Fibroblast of lung (primary cell): ENCODE measurements at regions not wholly inside any gene's neighbourhood (a gene's known extent, or its start where the extent isn't known, plus 50 kb on each side); places are given as distances from the start of the nearest gene placed in this dataset.
"Not testable (repeated sequence)": the region's sequence is repeated elsewhere in the genome, so short reads cannot be mapped to it uniquely, and the experiment has no call there.

ENCODE experiments used
- DNase-seq, 2 donors: peaks; one replicate each; pipeline versions ENCODE4 v3.0.0 to v3.0.0-alpha.2; 2010; ENCODE audit warnings: low read depth in 2 of 2
- H2AFZ ChIP-seq: 2 replicates; pipeline ENCODE4 v1.5.1; 2012; ENCODE audit warnings: low read length, control low read depth, inconsistent platforms
- H3K27ac ChIP-seq: 2 replicates; pipeline ENCODE4 v1.5.1; 2011; ENCODE audit warnings: low read length, control low read depth; ENCODE audit not compliant: insufficient read depth
- H3K27me3 ChIP-seq: 2 replicates; pipeline ENCODE4 v1.5.1; 2011; ENCODE audit warnings: mild to moderate bottlenecking, low read length; ENCODE audit not compliant: control insufficient read depth, insufficient read depth
- H3K36me3 ChIP-seq: 2 replicates; pipeline ENCODE4 v1.5.1; 2011; ENCODE audit warnings: low read length; ENCODE audit not compliant: control insufficient read depth, insufficient read depth
- H3K4me1 ChIP-seq: 2 replicates; pipeline ENCODE4 v1.5.1; 2011; ENCODE audit warnings: low read length; ENCODE audit not compliant: control insufficient read depth, insufficient read depth; ENCODE audit errors: extremely low read depth
- H3K4me2 ChIP-seq: 2 replicates; pipeline ENCODE4 v1.5.1; 2011; ENCODE audit warnings: low read length, control low read depth; ENCODE audit not compliant: insufficient read depth; ENCODE audit errors: extremely low read depth
- H3K4me3 ChIP-seq, 4 experiments: fragments of 200-600 bp in 1 of 4; sonication (generic) in 1 of 4; replicated peaks in 1 of 4; 2 replicates each; pipeline ENCODE4 v1.5.1; 2011 to 2016; ENCODE audit warnings: low read length in 4 of 4, low read depth in 3 of 4, mild to moderate bottlenecking in 3 of 4, control low read depth in 2 of 4, inconsistent platforms in 1 of 4, mixed read lengths in 1 of 4; ENCODE audit not compliant: insufficient read depth in 1 of 4; ENCODE audit errors: control extremely low read depth in 1 of 4
- H3K79me2 ChIP-seq: 2 replicates; pipeline ENCODE4 v1.5.1; 2012; ENCODE audit warnings: mild to moderate bottlenecking, low read length, inconsistent platforms; ENCODE audit not compliant: control insufficient read depth, insufficient read depth
- H3K9ac ChIP-seq: 2 replicates; pipeline ENCODE4 v1.5.1; 2011; ENCODE audit warnings: mild to moderate bottlenecking, low read length, control low read depth; ENCODE audit not compliant: insufficient read depth
- H3K9me3 ChIP-seq: 2 replicates; pipeline ENCODE4 v1.5.1; 2012; ENCODE audit warnings: low read depth, low read length; ENCODE audit not compliant: control insufficient read depth, insufficient read depth
- H4K20me1 ChIP-seq: 2 replicates; pipeline ENCODE4 v1.5.1; 2011; ENCODE audit warnings: low read length; ENCODE audit not compliant: control insufficient read depth, insufficient read depth; ENCODE audit errors: extremely low read depth
- CTCF ChIP-seq, 2 donors: IDR thresholded peaks in 1 of 2; conservative IDR thresholded peaks in 1 of 2; 1 replicate in 1 of 2; 2 replicates in 1 of 2; pipeline ENCODE4 v1.5.1; 2011 to 2012; ENCODE audit warnings: low read length in 2 of 2, control low read depth in 1 of 2, inconsistent platforms in 1 of 2, low read depth in 1 of 2, mild to moderate bottlenecking in 1 of 2
- EZH2 ChIP-seq: IDR thresholded peaks from 2 replicates; pipeline ENCODE4 v1.5.1; 2012; ENCODE audit warnings: low read length, control low read depth, mild to moderate bottlenecking; ENCODE audit errors: missing control alignments

- no peaks in the 10 kb centered on the region for H3K79me2 ChIP-seq
- H4K20me1 ChIP-seq, result no peaks in the 10 kb centered on the region
- DNase-seq, result no peak
- H3K4me3 ChIP-seq, result no peak overlapping the region
- H3K27me3 ChIP-seq, result no peaks in the 10 kb centered on the region
- H3K27ac ChIP-seq, result no peak overlapping the region
- no peak overlapping the region for H3K9ac ChIP-seq
- no peaks in the 10 kb centered on the region for H3K9me3 ChIP-seq
- TF ChIP-seq EZH2, result no peak
- TF ChIP-seq CTCF (conservative IDR thresholded peaks at IDR 0.05 in 1 of 2, IDR thresholded peaks at IDR 0.05 in 1 of 2; ENCODE audit: low read depth in 1 of 2, low read length in 2 of 2), result no peak
- H3K4me2 ChIP-seq, result no peak overlapping the region
- H3K4me1 ChIP-seq, result no peaks in the 10 kb centered on the region
- no peaks in the 10 kb centered on the region for H3K36me3 ChIP-seq
- H2AFZ ChIP-seq, result no peak overlapping the region
Observed at GRCh38 chr13:58379221-58379620, 747.7 kb downstream of the PCDH17 start.

- H3K27ac ChIP-seq, result not testable (repeated sequence)
Observed at GRCh38 chr13:58385336-58385735, 753.8 kb downstream of the PCDH17 start.

GRCh38 chr13:58397596-58398387 lies 766.2 kb downstream of the PCDH17 start:
- Histone ChIP-seq H3K36me3 (no peaks in the 10 kb centered on the region), H3K4me3 (no peak overlapping the region), H3K27me3 (no peaks in the 10 kb centered on the region), H3K9ac (no peak overlapping the region), H2AFZ (no peak overlapping the region), H3K4me1 (no peaks in the 10 kb centered on the region), H3K4me2 (no peak overlapping the region), H3K9me3 (no peaks in the 10 kb centered on the region), H3K27ac (no peak overlapping the region), H4K20me1 (no peaks in the 10 kb centered on the region), H3K79me2 (no peaks in the 10 kb centered on the region)
- DNase-seq, result no peak
- TF ChIP-seq CTCF (conservative IDR thresholded peaks at IDR 0.05 in 1 of 2, IDR thresholded peaks at IDR 0.05 in 1 of 2; ENCODE audit: low read depth in 1 of 2, low read length in 2 of 2), result no peak

More at GRCh38 chr13:58385336-58385735, 753.8 kb downstream of the PCDH17 start:
- not testable (repeated sequence) for H3K4me2 ChIP-seq, H3K27me3 ChIP-seq, H4K20me1 ChIP-seq, H3K9me3 ChIP-seq, H3K4me3 ChIP-seq, H3K79me2 ChIP-seq, H2AFZ ChIP-seq, H3K4me1 ChIP-seq, H3K9ac ChIP-seq, DNase-seq, H3K36me3 ChIP-seq
